SK-N-SH (cell line): ENCODE measurements at regions not wholly inside any gene's neighbourhood (a gene's known extent, or its start where the extent isn't known, plus 50 kb on each side); places are given as distances from the start of the nearest gene placed in this dataset.

Experiments
- CTCF ChIP-seq: fragments of 200-600 bp; sonication (generic); IDR thresholded peaks from 2 replicates; pipeline ENCODE4 v1.6.1; 2017; ENCODE audit warnings: antibody characterized with exemption, mild to moderate bottlenecking, moderate library complexity
- EZH2phosphoT487 ChIP-seq: fragments of 200-600 bp; sonication (generic); IDR thresholded peaks from 2 replicates; pipeline ENCODE4 v1.6.1; 2017; ENCODE audit warnings: low read depth, mixed run types, mild to moderate bottlenecking, antibody characterized with exemption, moderate library complexity, borderline replicate concordance
- YY1 ChIP-seq: IDR thresholded peaks from 2 replicates; pipeline ENCODE4 v1.4.0; 2012; ENCODE audit warnings: low read depth, mild to moderate bottlenecking

- no peak for TF ChIP-seq YY1
- no peak for TF ChIP-seq CTCF
- no peak for TF ChIP-seq EZH2phosphoT487
Measured at GRCh38 chr12:131468206-131468605, 242.7 kb upstream of the SFSWAP start.
